NOMO-1 treated with DMSO at 0.1 percent for 48 hours (cell line): ENCODE measurements at regions not wholly inside any gene's neighbourhood (a gene's known extent, or its start where the extent isn't known, plus 50 kb on each side); places are given as distances from the start of the nearest gene placed in this dataset.
"Not testable (repeated sequence)": the region's sequence is repeated elsewhere in the genome, so short reads cannot be mapped to it uniquely, and the experiment has no call there.

Experiments used
- DNase-seq: peaks from one replicate; lab custom pipeline; 2025; ENCODE audit not compliant: unreplicated experiment; lab: John Stamatoyannopoulos, UW

DNA sequence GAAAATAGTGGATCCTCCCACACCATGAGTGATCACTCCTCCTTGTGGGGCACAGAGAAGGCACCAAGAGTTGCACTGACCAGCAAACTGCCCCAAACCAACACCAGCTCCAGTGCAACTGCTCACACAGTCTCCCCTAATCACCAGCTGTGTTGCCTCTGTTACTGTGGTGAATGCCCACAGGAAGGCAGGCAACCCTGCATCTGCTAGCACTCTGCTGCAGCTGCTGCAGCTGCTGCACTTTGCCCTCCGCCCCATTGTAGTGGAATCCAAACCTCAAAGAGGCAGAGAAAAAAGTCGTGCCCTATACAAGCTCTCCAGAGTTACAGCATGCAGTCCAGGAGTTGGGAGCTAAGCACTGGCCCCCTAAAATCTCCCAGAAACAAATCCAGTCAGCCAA lies 339.6 kb downstream of the TRIM36 start:
- DNase-seq, result no peak

DNA sequence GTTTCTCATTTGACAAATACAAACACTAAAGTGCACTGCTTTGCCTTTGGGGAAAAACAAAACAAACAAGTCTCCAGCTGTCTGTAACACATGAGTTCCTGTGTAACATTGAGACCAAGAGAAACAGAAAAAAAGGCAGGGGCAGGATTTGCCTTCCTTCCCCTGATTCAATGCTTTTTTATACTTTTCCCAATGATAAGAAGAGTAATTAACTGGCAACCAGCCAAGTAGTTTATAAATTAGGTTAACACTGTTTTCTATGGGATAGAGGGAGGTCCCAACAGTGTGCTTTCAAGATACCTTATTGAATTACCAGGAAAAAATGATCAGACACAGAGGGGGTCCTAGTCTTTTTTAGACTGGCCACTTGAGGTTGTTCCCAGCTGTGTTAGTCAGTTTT lies 346.8 kb downstream of the TRIM36 start:
- no peak for DNase-seq

DNA sequence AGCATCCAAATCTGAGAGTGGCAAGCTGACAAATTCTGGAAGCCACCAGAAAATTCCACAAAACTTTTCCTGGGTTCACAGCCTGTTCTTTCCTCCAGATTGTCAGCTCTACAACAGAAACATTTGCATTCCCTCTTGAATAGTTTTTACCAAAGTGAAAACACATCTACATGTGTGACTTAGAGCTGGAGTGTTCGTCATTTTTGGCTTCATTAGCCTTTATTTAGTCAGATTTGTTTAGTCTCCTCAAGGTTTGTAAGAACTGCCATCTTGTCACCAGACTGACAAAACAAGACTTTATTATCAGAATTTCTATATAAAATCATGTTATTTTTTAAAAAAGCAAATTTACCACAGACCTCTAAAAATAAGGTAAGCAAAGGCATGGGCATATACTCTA lies 347.3 kb downstream of the TRIM36 start:
- DNase-seq, result no peak

DNA sequence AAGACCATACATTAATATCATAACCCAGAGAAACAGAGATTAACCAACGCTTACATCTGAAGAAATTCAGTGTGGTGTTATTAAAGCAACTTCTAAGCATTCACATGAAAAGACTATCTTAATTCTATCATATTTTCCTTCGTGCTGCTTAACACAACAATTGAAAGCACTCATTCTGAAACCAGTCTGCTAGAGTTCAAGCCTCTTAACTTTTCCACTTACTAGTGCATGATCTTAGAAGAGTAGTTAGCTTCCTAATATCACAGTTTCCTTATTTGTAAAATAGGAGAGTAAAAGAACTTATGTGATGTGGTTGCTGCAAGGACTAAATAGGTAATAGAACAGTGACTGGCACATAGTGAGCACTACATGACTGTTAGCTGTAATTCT lies 379.3 kb downstream of the TRIM36 start:
- DNase-seq, result no peak

DNA sequence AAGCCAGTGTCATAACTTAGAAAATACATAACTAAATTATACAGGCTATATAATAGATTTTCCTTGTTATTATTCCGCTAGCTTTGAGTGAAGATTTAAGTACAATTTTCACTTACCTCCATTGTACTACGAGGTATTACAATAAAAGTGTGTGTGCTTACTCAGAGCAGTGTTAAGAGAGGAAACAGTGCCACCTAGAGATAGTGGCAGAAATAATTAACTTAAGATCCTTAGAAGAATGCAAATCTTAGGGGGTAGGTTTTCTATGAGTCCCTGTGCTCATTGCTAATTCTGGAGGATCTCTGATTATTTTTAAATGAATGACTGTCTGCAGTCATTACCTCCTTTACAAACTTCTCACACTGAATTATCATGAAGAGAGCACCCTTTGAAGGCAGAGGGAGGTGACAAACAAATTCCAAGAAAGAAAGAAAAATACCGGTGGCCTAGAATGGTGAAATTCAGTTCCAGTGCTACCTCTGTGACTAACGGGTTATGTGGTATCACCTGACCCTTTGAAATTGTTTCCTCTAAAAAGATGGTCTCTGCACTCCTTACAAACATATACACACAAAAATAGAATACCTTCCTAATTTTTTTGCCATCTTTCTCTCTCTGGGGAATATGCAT lies 379.8 kb downstream of the TRIM36 start:
- peak; percentile 45 for DNase-seq

DNA sequence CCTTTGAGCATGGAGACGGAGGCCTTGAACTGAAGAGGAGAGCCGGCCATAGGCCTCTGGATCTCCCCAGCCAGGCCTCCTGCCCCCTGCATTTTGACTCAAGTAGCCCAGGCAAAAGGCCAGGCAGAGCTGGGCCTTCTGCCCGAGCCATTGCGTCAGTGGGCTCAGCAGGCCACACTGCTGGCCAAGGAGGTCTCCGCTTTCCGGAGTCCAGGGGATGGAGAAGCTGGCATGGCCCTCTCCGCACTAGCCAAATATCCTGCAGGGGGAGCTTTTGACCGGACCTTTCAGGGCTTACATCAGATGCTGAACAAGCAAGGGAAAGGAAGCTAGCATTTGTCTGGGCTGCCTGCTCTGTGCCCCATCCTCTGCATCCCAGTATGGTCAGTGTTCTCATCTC lies 386.8 kb downstream of the TRIM36 start:
- no peak for DNase-seq

DNA sequence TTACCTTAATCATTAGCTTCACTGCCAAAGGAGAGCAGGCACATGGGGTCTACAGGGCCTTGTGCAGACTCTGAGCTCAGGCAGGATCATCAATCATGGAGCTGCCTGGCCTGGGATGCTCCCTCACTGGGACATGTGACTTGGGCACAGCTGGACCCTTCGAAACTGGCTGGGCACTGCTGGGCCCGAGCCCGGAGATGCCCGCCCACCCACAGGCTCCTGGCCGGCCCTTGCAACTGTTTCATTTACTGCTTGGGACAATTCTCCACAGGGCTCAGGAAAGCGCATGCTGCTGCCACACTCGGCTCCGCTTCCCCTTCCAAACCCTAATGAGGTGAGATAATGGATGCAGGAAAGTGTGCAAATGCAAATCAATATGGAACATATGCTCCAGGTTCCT lies 387.5 kb downstream of the TRIM36 start:
- DNase-seq, result no peak

DNA sequence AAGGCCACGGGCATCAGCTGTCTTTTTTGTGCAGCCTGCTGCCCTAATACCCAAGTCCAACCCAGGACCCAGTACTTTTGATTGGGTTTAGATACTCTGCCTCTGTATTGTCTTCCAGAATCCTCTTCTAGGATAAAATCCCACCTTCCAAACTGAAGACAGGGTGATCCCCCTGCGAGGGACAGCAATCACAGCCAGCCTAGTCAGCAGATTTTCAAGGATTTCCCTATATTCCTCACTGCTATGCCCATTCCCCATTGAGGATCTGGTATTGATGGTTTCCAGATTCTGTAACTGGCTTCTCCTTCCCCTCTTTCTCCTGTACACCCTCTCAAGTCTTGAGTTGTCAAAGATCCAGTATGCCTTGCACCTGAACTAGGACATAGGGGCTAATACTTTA lies 389.4 kb downstream of the TRIM36 start:
- DNase-seq, result no peak

DNA sequence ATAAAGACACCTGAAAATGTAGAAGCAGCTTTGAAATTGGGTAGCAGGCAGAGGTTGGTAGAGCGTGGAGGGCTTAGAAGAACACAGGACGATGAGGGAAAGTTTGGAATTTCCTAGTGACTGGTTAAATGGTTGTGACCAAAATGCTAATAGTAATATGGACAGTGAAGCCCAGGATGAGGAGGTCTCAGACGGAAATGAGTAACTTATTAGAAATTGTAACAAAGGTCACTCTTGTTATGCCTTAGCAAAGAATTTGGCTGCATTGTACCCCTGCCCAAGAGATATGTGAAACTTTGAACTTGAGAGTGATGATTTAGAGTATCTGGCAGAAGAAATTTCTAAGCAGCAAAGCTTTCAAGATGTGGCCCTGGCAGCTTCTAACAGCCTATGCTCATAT lies 382.5 kb downstream of the KCNN2 start:
- DNase-seq, result no peak

DNA sequence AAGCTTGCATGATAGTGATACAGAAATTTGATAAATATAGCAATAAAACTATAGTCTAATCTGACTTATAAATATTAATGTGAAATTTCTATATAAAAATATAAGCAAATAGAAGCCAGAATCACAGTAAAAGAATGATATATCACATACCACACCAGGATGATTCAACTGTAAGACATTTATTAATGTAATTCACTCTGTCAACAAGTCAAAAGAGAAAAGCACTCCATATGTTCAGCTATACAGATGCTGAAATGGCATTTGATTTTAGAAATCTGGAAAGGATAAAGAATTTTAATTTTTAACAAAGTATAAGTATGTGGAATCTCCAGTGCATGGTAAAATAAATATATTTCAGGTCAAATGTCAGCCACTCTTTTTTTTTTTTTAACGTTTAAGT lies 372.4 kb downstream of the KCNN2 start:
- no peak for DNase-seq

DNA sequence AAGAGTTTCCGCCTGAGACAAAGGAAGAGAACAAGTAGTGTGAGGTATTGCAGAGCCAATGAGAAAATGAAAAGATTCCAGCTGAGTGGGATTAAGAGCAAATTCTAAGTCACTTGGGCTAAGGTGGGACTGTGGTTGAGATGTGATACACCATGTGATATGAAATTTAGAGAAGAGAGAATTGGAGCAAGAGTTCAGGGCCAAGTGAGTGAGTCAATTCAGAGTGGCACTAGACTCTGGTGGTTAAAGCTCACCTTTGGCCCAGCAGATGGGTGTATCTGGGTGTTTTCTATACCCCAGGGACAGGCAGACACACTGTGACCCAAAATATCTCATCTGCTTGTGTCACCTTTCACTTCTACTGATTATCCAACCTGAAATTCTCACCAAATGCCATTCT lies 368.1 kb downstream of the KCNN2 start:
- no peak for DNase-seq

DNA sequence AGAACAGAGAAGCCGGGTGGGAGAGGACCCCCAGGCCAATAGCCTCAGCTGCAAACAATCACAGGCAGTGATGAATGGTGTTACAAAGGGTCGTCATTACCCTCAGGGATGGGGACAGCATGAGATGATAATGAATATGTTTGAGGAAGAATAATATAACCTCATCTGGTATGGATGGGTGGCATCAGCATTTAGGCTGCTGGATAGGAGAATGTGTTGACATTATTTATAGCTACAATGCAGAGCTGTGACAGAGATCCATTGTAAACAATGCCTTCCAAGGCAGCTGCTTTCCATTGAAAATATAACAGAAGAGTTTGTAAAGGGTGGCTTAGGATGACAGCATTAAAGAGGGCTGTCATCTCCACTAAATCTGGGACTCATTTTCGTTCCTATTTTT lies 365.5 kb downstream of the KCNN2 start:
- no peak for DNase-seq

DNA sequence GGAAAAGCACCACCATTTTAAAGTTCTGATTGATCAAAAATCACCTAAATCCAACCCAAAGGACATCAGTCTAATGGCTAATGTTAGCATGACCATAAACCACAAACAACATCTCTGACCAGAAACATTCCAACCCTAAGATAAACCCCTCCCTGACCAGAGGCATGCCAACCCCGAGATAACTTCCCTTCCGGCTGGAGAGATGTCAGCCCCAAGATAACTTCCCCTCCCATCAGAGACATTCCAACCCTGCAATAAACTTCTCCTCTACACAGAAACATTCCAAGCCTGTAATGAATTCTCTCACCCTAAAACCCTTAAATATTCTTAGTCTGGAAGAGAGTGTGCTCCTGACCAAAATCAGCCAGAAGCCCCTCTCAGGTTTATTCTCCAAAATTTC lies 364.3 kb downstream of the KCNN2 start:
- no peak for DNase-seq

DNA sequence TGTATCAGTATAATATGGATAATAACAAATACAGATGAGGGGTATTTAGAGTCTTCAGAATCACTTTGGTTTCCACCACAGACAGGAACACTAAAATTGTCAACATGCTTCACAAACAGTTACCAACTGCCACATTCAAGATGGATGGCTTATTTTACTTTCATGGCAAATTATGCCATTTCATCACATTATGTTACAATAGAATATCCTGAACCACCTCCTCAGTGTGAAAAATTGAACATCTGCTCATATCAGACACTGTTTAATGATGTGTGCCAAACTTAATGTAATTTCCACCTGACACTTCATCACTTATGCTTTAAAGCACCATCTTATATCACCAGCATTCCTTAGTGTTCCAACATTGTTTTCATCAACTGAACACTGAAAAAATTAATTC lies 357.4 kb downstream of the KCNN2 start:
- no peak for DNase-seq

DNA sequence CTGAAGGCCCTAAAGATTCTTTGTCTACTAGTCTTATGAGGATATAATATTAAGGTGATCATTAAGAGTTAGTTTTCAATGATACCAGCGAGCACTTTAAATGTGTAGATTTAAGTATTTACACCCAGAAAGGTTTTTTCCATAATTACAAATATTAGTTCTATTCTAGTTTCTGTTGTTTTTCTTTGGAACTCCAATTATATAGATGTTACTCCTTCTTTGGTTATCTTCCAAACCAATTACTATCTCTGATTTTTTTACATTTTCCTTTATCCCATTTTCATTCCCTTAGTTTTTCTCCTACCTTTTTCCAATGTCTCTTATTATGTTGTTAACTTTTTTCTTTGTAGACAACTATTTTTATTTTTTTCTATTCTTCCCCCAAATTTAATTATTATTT lies 355.1 kb downstream of the KCNN2 start:
- no peak for DNase-seq

DNA sequence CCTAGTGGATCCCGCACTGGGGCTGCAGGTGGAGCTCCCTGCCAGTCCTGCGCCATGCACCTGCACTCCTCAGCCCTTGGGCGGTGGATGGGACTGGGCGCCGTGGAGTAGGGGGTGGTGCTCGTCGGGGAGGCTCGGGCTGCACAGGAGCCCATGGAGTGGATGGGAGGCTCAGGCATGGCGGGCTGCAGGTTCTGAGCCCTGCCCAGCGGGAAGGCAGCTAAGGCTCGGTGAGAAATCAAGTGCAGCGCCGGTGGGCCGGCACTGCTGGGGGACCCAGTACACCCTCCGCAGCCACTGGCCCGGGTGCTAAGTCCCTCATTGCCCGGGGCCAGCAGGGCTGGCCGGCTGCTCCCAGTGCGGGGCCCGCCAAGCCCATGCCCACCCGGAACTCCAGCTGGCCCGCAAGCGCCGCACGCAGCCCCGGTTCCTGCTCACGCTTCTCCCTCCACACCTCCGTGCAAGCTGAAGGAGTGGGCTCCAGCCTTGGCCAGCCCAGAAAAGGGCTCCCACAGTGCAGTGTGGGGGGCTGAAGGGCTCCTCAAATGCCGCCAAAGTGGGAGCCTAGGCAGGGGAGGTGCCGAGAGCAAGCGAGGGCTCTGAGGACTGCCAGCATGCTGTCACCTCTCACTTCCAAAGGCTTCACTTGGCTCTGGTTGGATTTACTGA lies 342.5 kb downstream of the KCNN2 start:
- not testable (repeated sequence) for DNase-seq

DNA sequence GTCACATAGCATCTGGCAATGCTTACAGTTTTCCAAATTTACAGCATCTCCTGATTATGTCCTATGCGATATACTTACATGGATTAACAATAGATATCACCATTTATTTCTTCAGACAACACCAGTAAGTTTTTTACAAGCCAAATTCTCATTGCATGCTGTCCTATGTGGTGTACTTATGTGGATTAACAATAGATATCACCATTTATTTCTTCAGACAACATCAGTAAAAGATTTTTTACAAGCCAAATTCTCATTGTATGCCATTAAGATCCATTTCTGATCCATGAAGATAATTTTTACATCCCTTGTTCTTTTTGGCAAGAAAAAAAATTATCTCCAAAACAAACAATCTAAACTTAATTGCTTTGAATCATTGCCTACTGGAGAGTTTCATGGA lies 340.9 kb downstream of the KCNN2 start:
- no peak for DNase-seq

DNA sequence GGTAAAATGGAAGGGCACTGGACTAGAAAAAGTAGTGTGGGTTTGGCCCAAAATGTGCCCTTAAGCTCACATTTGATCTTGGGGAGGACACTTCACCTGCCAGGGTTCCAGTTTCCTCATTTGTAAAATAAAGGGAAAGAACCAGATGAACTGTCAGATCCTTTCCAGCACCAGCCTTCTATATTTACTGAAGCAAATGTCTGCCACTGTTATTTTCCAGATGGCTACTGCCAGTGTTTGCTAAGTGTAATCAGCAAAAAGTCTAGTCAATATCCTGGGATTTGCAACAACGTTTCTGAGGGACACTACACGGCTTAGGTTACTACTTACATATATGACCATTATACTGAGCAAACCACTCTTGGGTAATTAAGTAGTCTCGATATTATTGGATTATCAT lies 340.3 kb downstream of the KCNN2 start:
- no peak for DNase-seq

DNA sequence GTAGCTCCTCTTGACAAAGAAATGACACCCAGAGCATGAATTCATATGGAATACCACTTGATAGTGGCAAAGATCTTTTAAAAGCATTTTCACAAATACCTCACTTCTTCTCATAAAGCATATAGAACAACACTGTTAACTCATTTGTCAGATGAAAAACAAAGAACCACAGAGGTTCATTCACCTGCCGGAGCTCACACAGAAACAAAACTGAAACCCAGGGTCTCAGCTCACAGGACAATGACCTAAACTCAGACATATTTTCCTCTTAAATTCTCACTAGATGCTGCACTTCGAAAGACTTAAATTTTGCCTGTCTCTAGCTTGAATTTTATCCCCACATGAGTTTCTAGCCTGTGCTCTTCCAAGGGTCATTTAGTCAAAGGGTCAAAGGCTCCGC lies 339.0 kb downstream of the KCNN2 start:
- no peak for DNase-seq

DNA sequence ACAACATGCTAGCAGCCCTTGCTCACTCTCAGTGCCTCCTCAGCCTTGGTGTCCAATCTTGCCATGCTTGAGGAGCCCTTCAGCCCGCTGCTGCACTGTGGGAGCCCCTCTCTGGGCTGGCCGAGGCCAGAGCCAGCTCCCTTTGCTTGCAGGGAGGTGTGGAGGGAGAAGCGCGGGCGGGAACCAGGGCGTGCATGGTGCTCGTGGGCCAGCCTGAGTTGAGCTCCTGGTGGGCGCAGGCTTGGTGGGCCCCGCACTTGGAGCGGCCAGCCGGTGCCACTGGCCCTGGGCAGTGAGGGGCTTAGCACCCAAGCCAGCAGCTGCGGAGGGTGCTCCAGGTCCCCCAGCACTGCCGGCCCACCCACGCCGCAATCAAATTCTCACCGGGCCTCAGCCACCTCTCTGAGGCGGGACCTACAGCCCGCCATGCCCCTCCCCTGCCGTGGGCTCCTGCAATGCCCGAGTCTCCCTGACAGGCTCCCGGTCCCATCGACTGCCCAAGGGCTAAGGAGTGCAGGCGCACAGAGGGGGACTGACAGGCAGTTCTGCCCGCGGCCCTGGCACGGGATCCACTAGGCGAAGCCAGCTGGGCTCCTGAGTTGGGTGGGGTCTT lies 333.5 kb downstream of the KCNN2 start:
- no peak for DNase-seq

DNA sequence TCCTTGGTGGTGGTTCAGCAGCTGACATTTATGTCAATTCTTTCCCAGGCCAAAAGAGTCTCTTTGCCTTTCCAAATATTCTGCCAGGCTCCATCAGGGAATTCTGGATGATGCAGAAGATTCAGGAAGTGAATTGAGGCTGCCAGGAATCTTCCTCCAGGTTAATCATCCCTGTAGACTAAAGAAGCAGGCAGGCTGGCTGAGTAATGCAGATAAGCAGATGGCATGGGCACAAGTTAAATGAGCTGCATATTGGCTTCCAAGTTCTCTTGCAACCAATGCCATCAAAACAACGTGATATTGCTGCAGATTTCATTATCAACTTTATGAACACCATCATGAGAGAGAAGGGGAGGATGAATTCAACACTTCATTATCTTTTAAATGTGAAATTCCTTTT lies 324.5 kb downstream of the KCNN2 start:
- no peak for DNase-seq

DNA sequence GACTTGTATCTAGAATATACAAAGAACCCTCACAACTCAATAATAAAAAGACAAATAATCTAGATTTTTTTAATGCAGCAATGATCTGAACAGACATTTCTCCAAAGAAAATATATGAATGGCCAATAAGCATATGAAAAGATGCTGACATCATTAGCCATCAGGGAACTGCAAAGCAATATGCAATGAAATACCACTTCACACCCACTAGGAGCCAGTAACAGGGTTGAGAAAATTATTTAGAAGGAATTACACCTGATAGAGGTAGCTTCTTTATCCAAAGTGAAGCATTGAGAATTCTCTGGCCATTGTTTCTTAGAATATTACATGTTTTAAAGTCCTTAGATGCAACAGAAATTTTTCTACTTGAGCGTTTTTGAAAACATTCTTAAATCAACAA lies 316.9 kb downstream of the KCNN2 start:
- no peak for DNase-seq

DNA sequence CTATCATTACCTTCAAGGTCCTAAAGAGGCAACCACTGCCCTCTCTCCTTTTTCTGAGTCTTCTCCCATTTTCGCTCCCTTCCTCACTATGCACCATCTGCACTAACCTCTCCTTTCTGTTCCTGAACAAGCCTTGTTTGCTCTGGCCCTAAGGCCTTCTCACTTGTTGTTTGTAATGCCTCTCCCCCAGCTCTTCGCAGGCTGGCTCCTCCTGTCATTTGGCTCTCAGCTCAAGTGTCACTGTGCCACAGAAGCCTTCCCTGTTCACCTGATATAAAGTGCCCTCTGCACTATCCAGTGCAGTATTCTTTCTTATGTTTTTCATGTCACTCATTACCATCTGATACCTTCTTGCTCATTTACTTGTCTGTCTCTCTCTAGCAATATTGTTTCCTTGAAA lies 303.7 kb downstream of the KCNN2 start:
- no peak for DNase-seq
